Activated effector memory CD4-positive, alpha-beta T cell treated with Interleukin-2 at 50 U/mL for 16 hours (primary cell): ENCODE measurements at regions not wholly inside any gene's neighbourhood (a gene's known extent, or its start where the extent isn't known, plus 50 kb on each side); places are given as distances from the start of the nearest gene placed in this dataset.
"Not testable (repeated sequence)": the region's sequence is repeated elsewhere in the genome, so short reads cannot be mapped to it uniquely, and the experiment has no call there.

Source experiments
- DNase-seq: peaks from one replicate; pipeline ENCODE4 v3.0.0-alpha.2; 2020

- DNase-seq = no peak
These were observed 382.9 kb downstream of the MAT2B start for GRCh38 chr5:163888366-163888765.

- DNase-seq = no peak
These were observed 383.9 kb downstream of the MAT2B start for GRCh38 chr5:163889369-163889768.

DNA sequence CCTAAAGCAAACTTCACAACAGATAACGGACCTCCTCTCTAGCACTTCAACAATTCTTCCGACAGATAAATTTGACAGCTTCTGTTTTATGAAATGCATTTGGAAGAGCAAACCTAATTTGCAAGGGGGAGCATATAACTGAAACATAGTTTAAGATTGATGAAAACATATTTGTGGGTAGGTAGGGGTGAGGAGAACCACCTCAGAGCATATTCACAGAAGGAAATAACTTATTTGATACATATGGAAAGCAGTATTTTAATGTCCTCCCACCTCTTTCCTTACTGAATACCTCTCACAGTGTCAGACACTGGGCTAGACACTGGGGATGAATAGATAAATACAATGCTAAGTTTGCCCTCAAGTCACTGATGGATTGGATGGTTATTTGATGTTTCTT, 384.8 kb downstream of the MAT2B start:
- no peak for DNase-seq

- DNase-seq = no peak
These were observed 387.9 kb downstream of the MAT2B start for GRCh38 chr5:163893281-163893680.

DNA sequence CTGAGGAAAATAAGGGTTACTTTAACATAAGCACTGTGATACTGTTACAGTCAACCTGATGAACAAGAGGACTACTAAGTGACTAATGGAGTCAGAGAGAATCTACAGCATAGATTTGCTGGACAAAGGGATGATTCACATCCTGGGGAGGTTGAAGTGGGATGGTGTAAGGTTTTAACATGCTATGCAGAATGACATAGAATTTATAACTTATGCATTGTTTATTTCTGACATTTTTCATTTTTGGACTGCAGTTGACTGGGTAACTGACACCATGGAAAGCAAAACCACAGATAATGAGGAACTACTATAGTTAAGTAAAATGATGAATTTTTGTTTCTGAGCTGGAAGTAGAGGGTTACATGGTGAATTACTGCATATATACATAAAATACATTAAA, 389.2 kb downstream of the MAT2B start:
- DNase-seq = no peak

- no peak for DNase-seq
These were observed 393.5 kb downstream of the MAT2B start for GRCh38 chr5:163898873-163899272.

DNA sequence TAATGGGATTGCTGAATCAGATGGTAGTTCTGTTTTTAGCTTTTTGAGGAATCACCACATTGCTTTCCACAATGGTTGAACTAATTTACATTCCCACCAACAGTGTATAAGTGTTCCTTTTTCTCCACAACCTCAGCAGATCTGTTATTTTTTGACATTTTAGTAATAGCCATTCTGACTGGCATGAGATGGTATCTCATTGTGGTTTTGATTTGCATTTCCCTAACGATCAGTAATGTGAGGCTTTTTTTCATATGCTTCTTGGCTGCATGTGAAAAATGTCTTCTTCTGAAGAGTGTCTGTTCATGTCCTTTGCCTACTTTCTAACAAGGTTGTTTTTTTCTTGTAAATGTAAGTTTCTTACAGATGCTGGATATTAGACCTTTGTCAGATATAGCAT, 402.4 kb downstream of the MAT2B start:
- not testable (repeated sequence) for DNase-seq

GRCh38 chr5:163908253-163908652, 402.8 kb downstream of the MAT2B start:
- DNase-seq = no peak

- DNase-seq = no peak
These were observed 404.8 kb downstream of the MAT2B start for GRCh38 chr5:163910226-163910625.

DNA sequence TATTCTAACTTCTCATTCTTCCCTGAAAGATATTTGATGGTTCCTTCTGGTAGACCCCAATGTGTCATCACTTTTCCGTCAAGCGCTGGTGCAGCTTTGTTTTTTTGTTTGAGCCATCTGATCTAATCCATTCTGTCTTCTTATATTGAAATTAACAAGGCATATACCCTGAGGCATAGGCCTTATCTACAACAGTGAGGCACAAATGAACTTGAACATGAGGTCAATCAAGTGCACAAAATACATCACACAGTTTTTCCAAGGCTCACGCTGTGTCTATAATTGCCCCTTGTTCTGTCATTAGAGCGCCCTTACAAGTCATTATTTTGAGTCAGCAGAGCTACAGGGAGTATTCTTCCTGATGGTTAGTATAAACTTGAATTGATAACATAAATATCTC, 406.6 kb downstream of the MAT2B start:
- no peak for DNase-seq

DNA sequence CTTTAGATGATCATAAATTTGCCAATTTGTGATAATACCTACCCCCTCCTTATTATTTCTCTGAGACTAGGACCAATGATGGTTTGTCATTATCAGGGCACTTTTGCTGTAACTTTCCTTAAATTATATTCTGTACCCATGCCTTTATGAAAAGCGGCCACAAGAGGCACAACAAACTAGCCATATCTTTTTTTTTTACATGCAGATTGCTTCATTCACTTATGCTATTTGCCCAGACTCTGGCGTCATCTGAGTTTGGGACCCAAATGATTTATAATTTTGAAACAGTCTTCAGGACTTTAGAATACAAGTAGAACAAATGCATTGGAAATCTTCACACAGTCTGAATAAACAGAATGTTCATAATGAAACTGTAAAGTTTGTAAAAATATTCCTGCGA, 408.1 kb downstream of the MAT2B start:
- DNase-seq = no peak

DNA sequence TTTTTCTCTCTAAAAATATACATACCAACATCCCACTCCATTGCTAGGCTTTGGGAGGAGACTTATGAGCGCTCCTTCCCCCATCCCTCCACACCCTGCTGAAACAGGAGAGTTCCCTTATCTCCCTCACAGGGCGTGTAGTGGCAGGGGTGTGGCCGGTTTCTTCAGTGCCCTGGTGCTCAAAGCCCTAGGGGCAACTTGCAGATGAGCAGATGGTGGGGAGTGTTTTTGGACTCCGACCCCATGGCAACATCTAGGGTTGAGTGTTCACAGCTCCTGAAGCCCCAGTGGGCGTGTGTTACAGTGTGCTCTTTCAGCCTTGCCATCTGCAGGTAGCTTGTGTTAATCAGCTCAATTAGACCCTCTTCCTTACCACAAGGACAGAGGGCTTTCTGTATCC, 409.5 kb downstream of the MAT2B start:
- DNase-seq = no peak

DNA sequence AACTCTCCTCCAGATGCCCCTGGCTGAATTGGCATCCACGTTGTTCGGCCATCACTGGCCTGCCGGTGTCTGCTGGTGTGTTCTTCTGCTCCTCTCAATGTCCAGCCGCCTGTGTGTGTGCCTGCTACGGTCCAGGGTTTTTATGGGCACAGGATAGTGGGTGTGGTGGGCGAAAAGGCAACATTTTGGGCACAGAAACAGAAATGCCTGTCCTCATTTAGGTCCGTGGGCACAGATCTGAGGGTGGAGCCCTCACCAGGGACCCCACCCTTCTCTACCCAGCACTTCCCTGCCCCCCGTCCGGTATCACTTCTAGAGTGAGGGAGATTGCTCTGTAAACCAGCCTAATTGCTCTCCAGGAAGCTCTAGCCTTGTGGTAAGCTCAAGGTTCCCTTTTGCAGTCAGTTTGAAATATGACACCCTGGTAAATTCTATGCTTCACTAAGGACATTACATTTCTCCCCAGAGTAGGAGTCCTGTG, 410.1 kb downstream of the MAT2B start:
- DNase-seq = no peak

DNA sequence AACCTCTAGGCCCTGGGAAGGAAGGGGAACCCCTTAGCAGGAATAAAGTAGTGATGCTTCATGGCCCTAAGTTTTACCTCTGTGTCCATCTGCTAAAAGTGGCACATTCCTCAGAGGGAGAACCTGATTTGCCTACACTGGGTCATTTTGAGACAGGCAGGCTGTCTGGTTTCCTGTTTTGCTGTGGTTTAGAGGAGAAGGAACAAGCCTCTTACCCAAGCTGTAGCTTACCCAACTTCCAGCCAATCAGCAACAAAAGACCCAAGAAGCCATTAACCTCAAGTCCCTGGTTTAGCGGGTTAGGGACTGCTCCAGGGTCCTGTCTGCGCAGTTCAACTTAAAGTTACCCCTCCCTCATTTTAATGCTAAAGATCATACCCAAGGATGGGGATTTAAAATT, 411.0 kb downstream of the MAT2B start:
- no peak for DNase-seq

DNA sequence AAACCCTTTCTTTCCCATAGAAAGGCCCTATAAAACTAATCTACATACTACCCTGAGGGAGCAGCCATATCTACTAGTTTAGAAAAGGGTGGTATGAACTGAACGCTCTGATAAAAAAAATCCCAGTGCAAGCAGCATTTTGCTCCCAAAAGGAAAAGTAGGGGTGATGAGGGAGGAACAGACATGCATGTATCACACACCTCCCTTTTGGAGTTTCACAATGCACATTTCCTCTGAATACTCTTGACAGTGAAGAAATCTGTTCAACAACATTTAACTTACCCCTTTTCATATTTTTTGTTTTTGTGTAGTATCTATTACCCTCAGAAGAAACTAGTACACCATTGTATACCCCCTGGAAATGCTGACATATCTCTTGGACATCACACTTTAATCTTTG, 411.4 kb downstream of the MAT2B start:
- DNase-seq = no peak

DNA sequence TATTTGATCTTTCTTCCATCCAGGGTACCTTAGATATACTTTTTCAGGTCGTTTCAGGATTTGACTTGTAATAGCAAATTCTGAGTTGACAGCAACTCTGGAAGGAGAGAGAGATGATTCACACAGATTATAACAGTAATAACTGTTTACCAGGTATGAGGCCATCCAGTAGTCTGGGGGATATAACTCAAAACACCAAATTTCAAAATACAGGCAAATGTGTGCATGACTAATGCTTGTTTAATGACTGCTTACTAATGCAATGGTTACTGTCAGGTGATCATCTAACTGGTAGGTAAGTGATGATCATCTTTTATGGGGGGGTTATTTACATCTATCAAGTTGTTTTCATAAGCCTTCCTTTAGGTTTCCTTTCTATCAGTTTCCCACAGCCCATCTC, 412.3 kb downstream of the MAT2B start:
- DNase-seq = no peak

- not testable (repeated sequence) for DNase-seq
These were observed 429.6 kb downstream of the MAT2B start for GRCh38 chr5:163934990-163935389.

DNA sequence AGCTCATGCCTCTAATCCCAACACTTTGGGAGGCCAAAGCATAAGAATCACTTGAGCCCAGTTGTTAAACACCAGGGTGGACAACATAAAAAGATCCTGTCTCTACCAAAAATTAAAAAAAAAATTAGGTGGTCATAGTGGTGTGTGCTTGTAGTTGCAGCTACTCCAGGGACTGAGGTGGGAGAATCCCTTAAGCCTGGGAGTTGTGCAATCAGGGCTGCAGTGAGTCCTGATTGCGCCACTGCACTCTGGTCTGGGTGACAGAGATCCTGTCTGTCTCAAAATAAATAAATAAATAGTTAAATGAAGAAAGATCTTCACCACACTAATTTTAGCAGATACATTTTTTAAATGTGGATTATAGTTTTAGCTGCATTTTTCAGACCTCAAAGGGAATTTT, 433.2 kb downstream of the MAT2B start:
- DNase-seq = no peak

DNA sequence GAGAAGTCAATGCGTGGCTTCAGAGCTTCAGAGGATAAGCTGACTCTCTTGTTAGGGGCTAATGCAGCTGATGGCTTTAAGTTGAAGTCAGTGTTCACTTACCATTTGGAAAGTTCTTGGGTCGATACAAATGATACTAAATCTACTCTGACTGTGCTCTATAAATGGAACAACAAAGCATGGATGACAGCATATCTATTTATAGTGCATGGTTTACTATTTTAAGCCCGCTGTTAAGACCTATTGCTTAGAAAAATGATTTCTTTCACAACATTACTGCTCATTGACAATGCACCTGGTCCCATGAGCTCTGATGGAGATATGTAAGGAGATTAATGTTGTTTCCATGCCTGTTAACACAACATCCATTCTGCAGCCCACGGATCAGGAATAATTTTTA, 435.7 kb downstream of the MAT2B start:
- DNase-seq = no peak

DNA sequence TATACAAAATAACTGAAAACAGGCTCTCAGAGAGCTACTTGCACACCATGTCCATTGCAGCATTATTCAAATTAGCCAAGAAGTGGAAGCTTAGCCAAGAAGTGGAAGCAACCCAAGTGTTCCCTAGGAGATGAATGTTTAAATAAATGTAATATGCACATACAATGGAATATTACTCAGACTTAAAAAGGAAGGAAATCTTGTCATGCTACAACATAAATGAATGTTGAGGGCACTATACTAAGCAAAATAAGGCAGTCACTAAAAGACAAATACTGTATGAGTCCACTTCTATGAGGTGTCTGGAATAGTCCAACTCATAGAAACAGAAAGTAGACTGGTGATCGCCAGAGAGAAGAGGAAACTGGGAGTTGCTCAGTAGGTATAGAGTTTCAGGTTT, 438.1 kb downstream of the MAT2B start:
- no peak for DNase-seq

GRCh38 chr5:163944738-163945137, 439.3 kb downstream of the MAT2B start:
- no peak for DNase-seq

DNA sequence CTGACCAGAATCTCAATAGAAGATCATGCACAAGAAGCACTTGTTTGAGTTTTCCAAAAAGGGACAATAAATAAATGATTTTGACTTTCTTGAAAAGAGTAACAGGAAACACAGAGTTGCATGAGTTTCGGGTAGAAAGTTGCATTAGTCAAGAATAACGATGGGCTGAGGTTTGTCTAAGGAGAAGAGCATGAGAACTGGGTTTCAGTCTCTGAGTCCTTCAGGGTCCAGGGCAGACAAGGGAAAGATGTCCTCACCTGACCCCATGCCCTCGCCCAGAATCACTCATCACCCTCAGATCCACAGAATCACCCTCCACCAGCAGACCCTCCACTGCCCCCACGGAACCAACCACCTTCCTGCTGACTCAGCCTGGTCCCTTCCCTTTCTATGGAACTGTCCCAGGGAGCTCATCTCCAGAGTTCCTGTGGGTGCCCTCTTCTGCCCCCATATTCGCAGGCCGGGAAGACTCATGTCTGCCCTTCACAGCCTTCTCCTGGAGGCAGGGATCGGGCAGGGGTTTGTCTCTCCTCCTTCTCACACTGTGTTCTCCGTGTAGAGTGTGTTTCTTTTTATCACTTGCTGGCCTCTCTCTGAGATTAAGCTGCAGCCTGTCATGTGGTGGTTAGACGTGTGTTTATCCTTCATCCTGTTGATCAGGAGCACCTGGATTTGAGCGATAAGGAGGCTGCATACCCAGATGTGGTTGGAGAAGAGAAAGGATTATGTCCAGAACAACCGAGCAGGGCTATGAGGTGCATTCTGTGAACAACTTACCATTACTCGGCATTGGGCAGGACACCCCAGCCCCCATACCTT, 442.6 kb downstream of the MAT2B start:
- no peak for DNase-seq

GRCh38 chr5:163950248-163950647, 444.8 kb downstream of the MAT2B start:
- DNase-seq = no peak

DNA sequence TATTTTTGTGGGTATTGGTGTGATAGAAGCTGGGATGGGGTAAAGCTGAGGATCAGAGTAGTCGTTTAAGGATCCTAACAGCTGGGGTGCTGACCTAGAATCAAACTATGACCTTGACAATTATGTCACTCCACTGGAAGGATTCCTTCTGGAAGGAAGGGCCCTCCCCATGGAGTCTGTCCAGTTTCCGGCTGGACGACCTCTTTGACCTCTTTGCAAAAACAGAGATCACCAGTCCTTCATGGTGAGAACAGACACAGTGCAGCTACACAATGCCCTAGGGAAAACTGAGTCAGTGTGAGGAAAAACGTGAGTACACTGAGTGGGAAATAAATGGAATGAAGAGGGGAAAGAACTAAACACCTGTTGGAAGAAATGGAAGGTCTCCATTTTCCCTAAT, 445.6 kb downstream of the MAT2B start:
- DNase-seq = no peak

DNA sequence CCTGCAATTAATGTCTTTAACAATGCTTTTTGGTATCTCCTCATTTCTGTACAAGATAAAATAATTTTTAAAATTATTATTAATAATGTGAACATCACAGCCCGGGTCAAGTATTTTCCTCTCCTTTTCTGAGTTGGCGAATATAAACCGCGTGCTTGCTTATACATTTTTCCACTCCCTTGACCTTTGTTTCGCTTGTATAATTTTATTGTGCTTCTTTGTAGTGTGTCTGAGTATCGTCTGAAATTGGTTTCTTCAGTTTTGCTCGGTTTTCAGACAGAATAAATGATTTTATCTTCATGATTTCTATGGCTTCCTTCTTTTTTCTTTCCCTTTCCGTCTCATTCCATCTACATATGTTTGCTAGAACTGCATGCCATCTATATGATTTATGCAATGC, 448.5 kb downstream of the MAT2B start:
- DNase-seq = no peak
